ENCODE measurements at regions not wholly inside any gene's neighbourhood (a gene's known extent, or its start where the extent isn't known, plus 50 kb on each side); places are given as distances from the start of the nearest gene placed in this dataset.

GRCh38 chr10:120381931-120382330 lies 75.1 kb upstream of the PLPP4 start:
- in situ Hi-C loops (cut with HindIII; ENCODE audit: low pct_ligation_motif_present, low pct_unique_long_range_greater_than_20kb, low sequenced_read_pairs), result no loop called here

GRCh38 chr10:120382360-120382759 lies 74.7 kb upstream of the PLPP4 start:
- no peak for DNase-seq
- in situ Hi-C loops (cut with HindIII; ENCODE audit: low pct_ligation_motif_present, low pct_unique_long_range_greater_than_20kb, low sequenced_read_pairs), result no loop called here

More at GRCh38 chr10:120381931-120382330, 75.1 kb upstream of the PLPP4 start:
- DNase-seq, result no peak

- DNase-seq, result no peak
These were observed 71.0 kb upstream of the PLPP4 start for GRCh38 chr10:120385992-120386391.

GRCh38 chr10:120386896-120387295 lies 70.1 kb upstream of the PLPP4 start:
- DNase-seq, result no peak
- in situ Hi-C loops (cut with HindIII; ENCODE audit: low pct_ligation_motif_present, low pct_unique_long_range_greater_than_20kb, low sequenced_read_pairs), result no loop called here

More at GRCh38 chr10:120385992-120386391, 71.0 kb upstream of the PLPP4 start:
- in situ Hi-C loops (cut with HindIII; ENCODE audit: low pct_ligation_motif_present, low pct_unique_long_range_greater_than_20kb, low sequenced_read_pairs), result no loop called here

- DNase-seq, result peak; percentile 20
- in situ Hi-C loops (cut with HindIII; ENCODE audit: low pct_ligation_motif_present, low pct_unique_long_range_greater_than_20kb, low sequenced_read_pairs), result no loop called here
These were observed 69.7 kb upstream of the PLPP4 start for GRCh38 chr10:120387326-120387725.

- in situ Hi-C loops (cut with HindIII; ENCODE audit: low pct_ligation_motif_present, low pct_unique_long_range_greater_than_20kb, low sequenced_read_pairs), result no loop called here
- DNase-seq, result no peak
These were observed 64.8 kb upstream of the PLPP4 start for GRCh38 chr10:120392245-120392644.

- in situ Hi-C loops (cut with HindIII; ENCODE audit: low pct_ligation_motif_present, low pct_unique_long_range_greater_than_20kb, low sequenced_read_pairs), result no loop called here
- DNase-seq, result no peak
These were observed 64.4 kb upstream of the PLPP4 start for GRCh38 chr10:120392671-120393079.

GRCh38 chr10:120394446-120394845 lies 62.6 kb upstream of the PLPP4 start:
- in situ Hi-C loops (cut with HindIII; ENCODE audit: low pct_ligation_motif_present, low pct_unique_long_range_greater_than_20kb, low sequenced_read_pairs), result no loop called here
- DNase-seq, result peak; percentile 36

- in situ Hi-C loops (cut with HindIII; ENCODE audit: low pct_ligation_motif_present, low pct_unique_long_range_greater_than_20kb, low sequenced_read_pairs), result no loop called here
- DNase-seq, result no peak
These were observed 60.8 kb upstream of the PLPP4 start for GRCh38 chr10:120396228-120396627.

- no peak for DNase-seq
- in situ Hi-C loops (cut with HindIII; ENCODE audit: low pct_ligation_motif_present, low pct_unique_long_range_greater_than_20kb, low sequenced_read_pairs), result no loop called here
These were observed 58.8 kb upstream of the PLPP4 start for GRCh38 chr10:120398180-120398579.

- DNase-seq, result no peak
- in situ Hi-C loops (cut with HindIII; ENCODE audit: low pct_ligation_motif_present, low pct_unique_long_range_greater_than_20kb, low sequenced_read_pairs), result no loop called here
These were observed 56.4 kb upstream of the PLPP4 start for GRCh38 chr10:120400601-120401000.

GRCh38 chr10:120402147-120402766 lies 54.8 kb upstream of the PLPP4 start:
- DNase-seq, result no peak
- in situ Hi-C loops (cut with HindIII; ENCODE audit: low pct_ligation_motif_present, low pct_unique_long_range_greater_than_20kb, low sequenced_read_pairs), result no loop called here

GRCh38 chr10:120403109-120403508 lies 53.9 kb upstream of the PLPP4 start:
- DNase-seq, result no peak
- in situ Hi-C loops (cut with HindIII; ENCODE audit: low pct_ligation_motif_present, low pct_unique_long_range_greater_than_20kb, low sequenced_read_pairs), result no loop called here

GRCh38 chr10:120406376-120406775 lies 50.7 kb upstream of the PLPP4 start:
- in situ Hi-C loops (cut with HindIII; ENCODE audit: low pct_ligation_motif_present, low pct_unique_long_range_greater_than_20kb, low sequenced_read_pairs), result no loop called here
- DNase-seq, result no peak
